ENCODE measurements at regions not wholly inside any gene's neighbourhood (a gene's known extent, or its start where the extent isn't known, plus 50 kb on each side); places are given as distances from the start of the nearest gene placed in this dataset.

- DNase-seq = no peak
These were observed 135.2 kb upstream of the ACVR2A start for GRCh38 chr2:147709655-147710054.

GRCh38 chr2:147703171-147703570, 141.7 kb upstream of the ACVR2A start:
- no peak for DNase-seq

GRCh38 chr2:147698166-147698565, 146.7 kb upstream of the ACVR2A start:
- no peak for DNase-seq

GRCh38 chr2:147696426-147696825, 148.4 kb upstream of the ACVR2A start:
- no peak for DNase-seq

- no peak for DNase-seq
These were observed 155.5 kb upstream of the ACVR2A start for GRCh38 chr2:147689220-147689909.

GRCh38 chr2:147688242-147688641, 156.6 kb upstream of the ACVR2A start:
- DNase-seq = no peak

- DNase-seq = no peak
These were observed 158.5 kb upstream of the ACVR2A start for GRCh38 chr2:147686365-147686764.

- no peak for DNase-seq
These were observed 159.9 kb upstream of the ACVR2A start for GRCh38 chr2:147684903-147685302.

GRCh38 chr2:147683380-147683779, 161.4 kb upstream of the ACVR2A start:
- DNase-seq = no peak

GRCh38 chr2:147681093-147681492, 163.7 kb upstream of the ACVR2A start:
- no peak for DNase-seq

GRCh38 chr2:147679955-147680531, 164.8 kb upstream of the ACVR2A start:
- no peak for DNase-seq

GRCh38 chr2:147679191-147679954, 165.5 kb upstream of the ACVR2A start:
- DNase-seq = no peak

GRCh38 chr2:147665105-147665504, 179.7 kb upstream of the ACVR2A start:
- DNase-seq = no peak

- DNase-seq = no peak
These were observed 180.9 kb upstream of the ACVR2A start for GRCh38 chr2:147663962-147664361.

GRCh38 chr2:147663153-147663961, 181.5 kb upstream of the ACVR2A start:
- DNase-seq = peak; percentile 49

- no peak for DNase-seq
These were observed 182.6 kb upstream of the ACVR2A start for GRCh38 chr2:147662221-147662620.

GRCh38 chr2:147660680-147661079, 184.1 kb upstream of the ACVR2A start:
- no peak for DNase-seq

- no peak for DNase-seq
These were observed 185.8 kb upstream of the ACVR2A start for GRCh38 chr2:147659051-147659450.

GRCh38 chr2:147657086-147658000, 187.5 kb upstream of the ACVR2A start:
- no peak for DNase-seq

- DNase-seq = no peak
These were observed 194.8 kb upstream of the ACVR2A start for GRCh38 chr2:147649998-147650397.

GRCh38 chr2:147649286-147649685, 195.5 kb upstream of the ACVR2A start:
- DNase-seq = no peak

GRCh38 chr2:147648471-147648870, 196.4 kb upstream of the ACVR2A start:
- no peak for DNase-seq
